Fibroblast of lung (primary cell): ENCODE measurements at regions not wholly inside any gene's neighbourhood (a gene's known extent, or its start where the extent isn't known, plus 50 kb on each side); places are given as distances from the start of the nearest gene placed in this dataset.

Experiments
- DNase-seq, 2 donors: peaks; one replicate each; pipeline versions ENCODE4 v3.0.0 to v3.0.0-alpha.2; 2010; ENCODE audit warnings: low read depth in 2 of 2
- H2AFZ ChIP-seq: 2 replicates; pipeline ENCODE4 v1.5.1; 2012; ENCODE audit warnings: low read length, control low read depth, inconsistent platforms
- H3K27ac ChIP-seq: 2 replicates; pipeline ENCODE4 v1.5.1; 2011; ENCODE audit warnings: low read length, control low read depth; ENCODE audit not compliant: insufficient read depth
- H3K27me3 ChIP-seq: 2 replicates; pipeline ENCODE4 v1.5.1; 2011; ENCODE audit warnings: mild to moderate bottlenecking, low read length; ENCODE audit not compliant: control insufficient read depth, insufficient read depth
- H3K36me3 ChIP-seq: 2 replicates; pipeline ENCODE4 v1.5.1; 2011; ENCODE audit warnings: low read length; ENCODE audit not compliant: control insufficient read depth, insufficient read depth
- H3K4me1 ChIP-seq: 2 replicates; pipeline ENCODE4 v1.5.1; 2011; ENCODE audit warnings: low read length; ENCODE audit not compliant: control insufficient read depth, insufficient read depth; ENCODE audit errors: extremely low read depth
- H3K4me2 ChIP-seq: 2 replicates; pipeline ENCODE4 v1.5.1; 2011; ENCODE audit warnings: low read length, control low read depth; ENCODE audit not compliant: insufficient read depth; ENCODE audit errors: extremely low read depth
- H3K4me3 ChIP-seq, 4 experiments: fragments of 200-600 bp in 1 of 4; sonication (generic) in 1 of 4; replicated peaks in 1 of 4; 2 replicates each; pipeline ENCODE4 v1.5.1; 2011 to 2016; ENCODE audit warnings: low read length in 4 of 4, low read depth in 3 of 4, mild to moderate bottlenecking in 3 of 4, control low read depth in 2 of 4, inconsistent platforms in 1 of 4, mixed read lengths in 1 of 4; ENCODE audit not compliant: insufficient read depth in 1 of 4; ENCODE audit errors: control extremely low read depth in 1 of 4
- H3K79me2 ChIP-seq: 2 replicates; pipeline ENCODE4 v1.5.1; 2012; ENCODE audit warnings: mild to moderate bottlenecking, low read length, inconsistent platforms; ENCODE audit not compliant: control insufficient read depth, insufficient read depth
- H3K9ac ChIP-seq: 2 replicates; pipeline ENCODE4 v1.5.1; 2011; ENCODE audit warnings: mild to moderate bottlenecking, low read length, control low read depth; ENCODE audit not compliant: insufficient read depth
- H3K9me3 ChIP-seq: 2 replicates; pipeline ENCODE4 v1.5.1; 2012; ENCODE audit warnings: low read depth, low read length; ENCODE audit not compliant: control insufficient read depth, insufficient read depth
- H4K20me1 ChIP-seq: 2 replicates; pipeline ENCODE4 v1.5.1; 2011; ENCODE audit warnings: low read length; ENCODE audit not compliant: control insufficient read depth, insufficient read depth; ENCODE audit errors: extremely low read depth
- CTCF ChIP-seq, 2 donors: IDR thresholded peaks in 1 of 2; conservative IDR thresholded peaks in 1 of 2; 1 replicate in 1 of 2; 2 replicates in 1 of 2; pipeline ENCODE4 v1.5.1; 2011 to 2012; ENCODE audit warnings: low read length in 2 of 2, control low read depth in 1 of 2, inconsistent platforms in 1 of 2, low read depth in 1 of 2, mild to moderate bottlenecking in 1 of 2
- EZH2 ChIP-seq: IDR thresholded peaks from 2 replicates; pipeline ENCODE4 v1.5.1; 2012; ENCODE audit warnings: low read length, control low read depth, mild to moderate bottlenecking; ENCODE audit errors: missing control alignments

- no peaks in the 10 kb centered on the region for H3K4me1 ChIP-seq
- no peak overlapping the region for H3K4me3 ChIP-seq
- H3K79me2 ChIP-seq, result no peaks in the 10 kb centered on the region
- no peaks in the 10 kb centered on the region for H4K20me1 ChIP-seq
- no peak overlapping the region for H3K9ac ChIP-seq
- H3K9me3 ChIP-seq, result no peaks in the 10 kb centered on the region
- no peak for TF ChIP-seq CTCF (conservative IDR thresholded peaks at IDR 0.05 in 1 of 2, IDR thresholded peaks at IDR 0.05 in 1 of 2; ENCODE audit: low read depth in 1 of 2, low read length in 2 of 2)
- no peak for TF ChIP-seq EZH2
- no peaks in the 10 kb centered on the region for H3K27me3 ChIP-seq
- no peaks in the 10 kb centered on the region for H3K36me3 ChIP-seq
- H3K27ac ChIP-seq, result no peak overlapping the region
- no peak for DNase-seq
- no peak overlapping the region for H2AFZ ChIP-seq
- no peak overlapping the region for H3K4me2 ChIP-seq
Measured at GRCh38 chr18:38042211-38042890, 476.8 kb upstream of the CELF4 start.

- TF ChIP-seq CTCF (conservative IDR thresholded peaks at IDR 0.05 in 1 of 2, IDR thresholded peaks at IDR 0.05 in 1 of 2; ENCODE audit: low read depth in 1 of 2, low read length in 2 of 2), result no peak
- no peak for TF ChIP-seq EZH2
- no peak overlapping the region for H3K9ac ChIP-seq
- no peak for DNase-seq
- H3K27me3 ChIP-seq, result no peaks in the 10 kb centered on the region
- H3K9me3 ChIP-seq, result no peaks in the 10 kb centered on the region
- no peak overlapping the region for H3K4me2 ChIP-seq
- no peaks in the 10 kb centered on the region for H4K20me1 ChIP-seq
- no peak overlapping the region for H3K27ac ChIP-seq
- no peaks in the 10 kb centered on the region for H3K79me2 ChIP-seq
- no peaks in the 10 kb centered on the region for H3K36me3 ChIP-seq
- no peak overlapping the region for H3K4me3 ChIP-seq
- H2AFZ ChIP-seq, result no peak overlapping the region
- no peaks in the 10 kb centered on the region for H3K4me1 ChIP-seq
Measured at GRCh38 chr18:38038242-38038641, 472.6 kb upstream of the CELF4 start.

GRCh38 chr18:38035193-38035592, 469.6 kb upstream of the CELF4 start:
- Histone ChIP-seq H3K27ac (no peak overlapping the region), H3K4me2 (no peak overlapping the region), H3K4me1 (no peaks in the 10 kb centered on the region), H3K4me3 (no peak overlapping the region), H3K9me3 (no peaks in the 10 kb centered on the region), H3K79me2 (no peaks in the 10 kb centered on the region), H4K20me1 (no peaks in the 10 kb centered on the region), H3K27me3 (no peaks in the 10 kb centered on the region), H3K36me3 (no peaks in the 10 kb centered on the region), H2AFZ (no peak overlapping the region), H3K9ac (no peak overlapping the region)
- DNase-seq, result peak in 1 of 2 donors; percentile 21
- TF ChIP-seq CTCF (conservative IDR thresholded peaks at IDR 0.05 in 1 of 2, IDR thresholded peaks at IDR 0.05 in 1 of 2; ENCODE audit: low read depth in 1 of 2, low read length in 2 of 2) (no peak), EZH2 (no peak)
